Stimulated activated CD4-positive, alpha-beta T cell treated with anti-CD3 and anti-CD28 coated beads, Interleukin-4, amount 100 ng/mL, for 48 hours (primary cell): ENCODE measurements at regions not wholly inside any gene's neighbourhood (a gene's known extent, or its start where the extent isn't known, plus 50 kb on each side); places are given as distances from the start of the nearest gene placed in this dataset.

Source experiments
- DNase-seq, 2 donors: peaks; one replicate each; pipeline ENCODE4 v3.0.0-alpha.2; 2020; ENCODE audit warnings: low read depth in 2 of 2

DNA sequence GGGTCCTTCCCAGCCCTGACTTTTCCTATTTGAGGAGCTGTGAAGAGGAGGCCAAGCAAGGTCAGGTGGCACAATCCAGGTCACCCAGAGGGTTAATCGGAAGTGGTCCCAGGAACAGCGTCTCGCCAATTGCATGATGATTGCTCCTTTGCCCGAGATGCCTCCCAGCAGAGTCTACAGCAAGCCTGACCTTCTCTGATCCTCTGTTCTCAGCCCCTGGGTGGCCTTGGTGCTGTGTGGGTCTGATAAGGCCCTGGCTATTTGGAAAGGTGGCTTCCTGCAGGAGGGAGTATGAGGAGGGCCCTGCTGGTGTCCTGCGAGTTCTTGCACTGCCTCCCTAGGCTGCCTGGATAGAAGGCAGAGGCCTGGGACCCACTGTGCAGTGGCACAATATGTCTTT is 116.2 kb downstream of the FOXD2 start:
- DNase-seq: no peak

- DNase-seq: no peak
These were observed 117.1 kb downstream of the FOXD2 start for GRCh38 chr1:47554901-47555300.

- DNase-seq: no peak
These were observed 117.5 kb downstream of the FOXD2 start for GRCh38 chr1:47555306-47555705.

GRCh38 chr1:47555841-47556560 is 118.2 kb downstream of the FOXD2 start:
- no peak for DNase-seq

- DNase-seq: no peak
These were observed 119.2 kb downstream of the FOXD2 start for GRCh38 chr1:47557066-47557465.

DNA sequence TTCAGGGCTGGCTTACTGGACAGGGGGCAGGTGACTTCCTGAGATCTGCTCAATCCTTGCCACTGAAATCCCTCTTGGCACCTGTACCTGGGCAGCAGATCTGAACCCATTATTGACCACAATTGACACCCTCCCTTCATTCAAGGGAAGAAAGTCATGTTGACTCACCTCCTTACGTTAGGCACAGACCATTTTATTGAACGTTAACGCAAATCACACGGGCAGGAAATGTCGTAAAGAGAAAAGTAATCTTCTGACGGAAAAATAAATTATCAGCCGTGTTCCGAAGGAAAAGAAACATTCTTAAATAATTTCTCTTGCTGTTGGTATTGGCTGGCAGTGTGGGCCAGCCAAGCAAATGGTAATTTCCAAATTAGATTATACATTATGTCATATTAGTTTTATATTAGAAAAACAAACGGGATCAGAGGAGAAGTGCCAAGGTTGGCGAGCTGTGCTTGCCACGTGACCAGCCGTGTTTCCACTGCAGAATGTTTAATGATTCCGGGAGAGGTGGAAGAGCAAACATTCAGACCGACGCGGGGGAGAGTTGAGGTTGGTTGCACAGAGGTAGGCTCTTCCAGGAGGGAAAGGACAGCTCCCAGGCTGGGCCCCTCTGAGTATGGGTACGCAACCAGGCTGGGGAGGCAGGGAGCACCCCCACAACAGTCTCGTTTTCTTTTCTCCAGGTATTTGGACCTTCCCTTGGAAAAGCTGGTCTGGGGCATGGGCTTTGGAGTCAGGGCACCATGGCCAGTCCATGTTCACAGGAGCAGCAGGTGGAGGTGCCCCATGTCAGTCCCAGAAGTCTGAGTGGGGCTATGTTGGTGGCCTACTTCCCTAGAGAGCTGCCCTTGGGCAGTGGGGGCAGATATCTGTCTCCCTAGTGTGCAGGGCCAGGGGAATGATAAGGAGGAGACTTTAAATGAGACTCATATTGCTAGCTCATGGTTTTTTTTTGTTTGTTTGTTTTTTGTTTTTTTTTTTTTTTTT is 121.1 kb downstream of the FOXD2 start:
- no peak for DNase-seq

DNA sequence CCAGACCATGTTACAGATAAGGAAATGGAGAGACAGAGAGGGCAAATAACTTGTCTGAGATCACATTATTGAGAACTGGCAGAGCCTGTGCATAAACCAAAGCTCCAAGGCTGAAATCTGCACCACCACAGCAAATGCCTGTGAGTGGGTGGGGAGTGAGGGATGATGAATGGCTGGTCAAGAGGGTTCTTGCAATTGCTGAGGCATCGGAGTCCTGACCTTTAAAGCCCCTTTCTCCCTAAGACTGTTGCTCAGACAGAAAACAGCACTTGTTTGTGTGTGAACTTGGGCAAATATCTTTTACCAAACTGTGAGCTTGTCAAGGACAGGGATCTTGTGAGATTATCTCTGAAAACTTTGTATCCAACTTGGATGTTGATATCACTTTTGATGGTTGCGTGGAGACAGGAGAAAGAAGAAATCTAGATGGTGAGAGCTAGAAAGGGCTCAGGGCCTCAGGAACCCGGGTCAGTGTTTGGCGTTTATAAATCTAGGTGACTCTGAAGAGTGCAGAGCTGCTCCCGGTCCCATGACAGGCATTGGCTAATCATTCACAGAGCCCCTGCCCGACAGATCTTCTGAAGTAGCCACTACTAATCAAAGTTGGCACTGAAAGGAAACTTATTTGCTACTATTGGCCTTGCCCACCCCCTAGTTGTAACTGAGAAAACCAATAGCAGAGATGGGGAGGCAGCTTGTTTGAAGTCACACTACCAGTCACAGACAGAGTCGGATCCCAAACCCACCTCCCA is 122.3 kb downstream of the FOXD2 start:
- DNase-seq: no peak

- DNase-seq: no peak
These were observed 123.7 kb downstream of the FOXD2 start for GRCh38 chr1:47561523-47562007.

- no peak for DNase-seq
These were observed 124.3 kb downstream of the FOXD2 start for GRCh38 chr1:47562147-47562546.

DNA sequence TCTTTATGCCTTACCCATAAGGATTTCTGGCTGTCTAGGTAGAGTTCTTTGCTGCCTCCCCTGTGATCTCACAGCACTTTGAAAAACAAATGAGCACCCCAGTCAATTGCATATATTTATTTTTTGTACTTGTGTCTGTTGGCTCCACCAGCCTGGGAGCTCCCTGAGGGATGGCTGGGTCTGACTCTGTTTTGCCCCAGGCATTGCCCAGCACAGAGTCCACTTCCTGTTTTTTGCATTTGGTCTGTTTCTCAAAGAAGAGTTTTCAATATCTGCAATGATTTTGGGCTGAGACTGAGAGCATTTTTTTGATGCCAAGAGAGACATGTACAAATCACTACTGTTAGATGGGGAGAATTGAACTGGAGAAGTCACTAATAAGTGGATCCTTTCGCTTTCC is 125.0 kb downstream of the FOXD2 start:
- no peak for DNase-seq

- DNase-seq: no peak
These were observed 125.4 kb downstream of the FOXD2 start for GRCh38 chr1:47563201-47563600.

GRCh38 chr1:47564570-47564969 is 126.7 kb downstream of the FOXD2 start:
- DNase-seq: no peak

DNA sequence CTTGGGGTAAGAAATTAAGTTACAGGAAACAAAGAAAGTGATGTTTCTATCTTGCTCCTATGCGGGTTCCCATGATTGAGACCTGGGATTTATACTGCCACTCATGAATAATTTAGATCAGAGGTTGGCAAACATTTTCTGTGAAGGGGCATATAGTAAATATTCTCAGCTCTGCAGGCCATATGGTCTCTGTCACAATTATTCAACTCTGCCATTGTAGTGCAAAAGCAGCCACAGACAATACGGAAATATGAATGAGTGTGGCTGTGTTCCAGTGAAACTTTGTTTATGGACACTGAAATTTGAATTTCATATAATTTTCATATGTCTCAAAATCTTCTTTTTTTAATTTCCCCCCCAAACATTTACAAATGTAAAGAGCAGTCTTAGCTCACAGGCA is 127.2 kb downstream of the FOXD2 start:
- no peak for DNase-seq

DNA sequence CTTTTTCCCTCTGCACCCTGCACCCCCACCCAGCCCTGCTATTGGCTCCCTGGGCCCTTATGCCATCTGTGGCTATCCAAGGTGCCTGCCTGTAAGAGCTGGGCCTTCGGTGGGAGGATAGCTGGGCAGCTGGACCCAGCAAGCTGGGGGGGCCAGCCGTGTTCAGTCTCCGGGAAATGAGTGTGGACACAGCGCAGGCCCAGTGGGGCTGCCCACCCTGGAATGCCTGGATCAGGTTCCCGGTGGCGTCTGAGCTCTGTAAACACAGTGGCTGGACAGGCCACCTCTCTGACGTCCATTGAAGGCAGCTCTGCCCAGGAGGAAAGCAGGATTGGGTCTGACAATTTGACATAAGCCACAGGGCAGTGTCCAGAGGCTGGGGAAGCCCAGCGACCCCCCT is 127.8 kb downstream of the FOXD2 start:
- DNase-seq: no peak

DNA sequence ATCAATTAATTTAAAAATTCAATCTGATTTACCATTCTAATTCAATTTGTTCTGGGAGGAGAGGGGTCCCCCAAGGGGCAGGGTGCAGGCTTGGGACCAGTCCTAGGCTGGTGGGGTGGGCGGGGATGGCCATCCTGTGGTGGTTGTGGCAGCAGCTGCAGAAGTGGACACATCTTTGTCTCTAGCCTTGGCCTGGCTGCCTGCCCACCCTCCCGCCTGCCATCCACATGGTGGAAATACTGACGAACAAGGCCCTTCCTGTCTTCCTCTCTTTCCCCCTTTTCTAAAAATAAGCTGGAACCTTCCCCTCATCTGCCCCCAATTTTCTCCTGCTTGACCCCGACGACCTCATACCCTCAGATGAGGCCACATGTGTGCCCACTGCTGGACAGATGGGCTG is 130.9 kb downstream of the FOXD2 start:
- DNase-seq: no peak

GRCh38 chr1:47569261-47569660 is 131.4 kb downstream of the FOXD2 start:
- no peak for DNase-seq

GRCh38 chr1:47569681-47570470 is 132.0 kb downstream of the FOXD2 start:
- DNase-seq: no peak

DNA sequence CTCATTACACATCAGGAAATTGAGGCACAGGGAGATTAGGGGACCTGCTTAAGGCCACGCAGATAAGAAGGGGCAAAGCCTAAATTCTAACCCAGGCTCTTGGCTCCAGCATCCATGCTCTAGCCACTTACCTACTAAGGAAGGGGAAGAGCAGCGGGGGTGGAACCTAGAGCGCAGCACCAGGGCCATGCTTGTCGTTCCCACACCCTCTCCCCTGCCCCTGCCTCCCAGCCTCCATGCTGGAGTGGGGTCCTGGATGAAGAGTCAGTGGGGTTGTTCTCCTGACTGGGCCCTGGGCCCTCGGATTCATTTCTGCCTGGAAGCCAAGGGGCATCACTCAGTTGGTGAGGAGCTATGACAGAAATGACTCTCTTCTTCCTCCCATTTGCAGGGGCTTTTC is 133.3 kb downstream of the FOXD2 start:
- no peak for DNase-seq

GRCh38 chr1:47571952-47572351 is 134.1 kb downstream of the FOXD2 start:
- no peak for DNase-seq

- DNase-seq: no peak
These were observed 135.0 kb downstream of the FOXD2 start for GRCh38 chr1:47572731-47573430.
